SK-N-SH (cell line): ENCODE measurements at regions not wholly inside any gene's neighbourhood (a gene's known extent, or its start where the extent isn't known, plus 50 kb on each side); places are given as distances from the start of the nearest gene placed in this dataset.

Experiments used
- CTCF ChIA-PET: fragments of 300-600, 350-600 bp; formaldehyde crosslinking; extraction: SDS; loops from one replicate; lab custom pipeline; 2021; lab: Yijun Ruan, JAX
- POLR2A ChIA-PET: fragments of 350-600 bp; sonication (Branson Sonifier 250); formaldehyde crosslinking; extraction: SDS; loops from one replicate; lab custom pipeline; 2020; ENCODE audit warnings: antibody characterized with exemption, inconsistent platforms; lab: Yijun Ruan, JAX
- DNase-seq: peaks from one replicate; pipeline ENCODE4 v3.0.0; 2012
- H2AFZ ChIP-seq: fragments of 200-600 bp; sonication (generic); 2 replicates; pipeline ENCODE4 v1.8.1; 2016; ENCODE audit warnings: antibody characterized with exemption, mild to moderate bottlenecking, low read depth
- H3F3A ChIP-seq: fragments of 200-600 bp; sonication (generic); replicated peaks from 2 replicates; pipeline ENCODE3; 2016; ENCODE audit warnings: antibody characterized with exemption, mild to moderate bottlenecking; ENCODE audit not compliant: insufficient read depth
- H3K27ac ChIP-seq, 2 experiments: fragments of 200-500 bp in 1 of 2; fragments of 200-600 bp in 1 of 2; sonication (Bioruptor generic) in 1 of 2; sonication (generic), shearing (Covaris generic) in 1 of 2; 2 replicates each; pipeline versions ENCODE4 v1.5.1 to v1.6.1; 2014 to 2016; ENCODE audit warnings: low read depth in 2 of 2, inconsistent platforms in 1 of 2, low read length in 1 of 2, mild to moderate bottlenecking in 1 of 2, mixed read lengths in 1 of 2
- H3K27me3 ChIP-seq: fragments of 200-600 bp; sonication (generic), shearing (Covaris generic); 2 replicates; pipeline ENCODE4 v1.6.1; 2016; ENCODE audit warnings: mixed run types; ENCODE audit not compliant: insufficient read depth
- H3K36me3 ChIP-seq, 2 experiments: fragments of 200-500 bp in 1 of 2; fragments of 200-600 bp in 1 of 2; sonication (Bioruptor generic) in 1 of 2; sonication (generic) in 1 of 2; replicated peaks in 1 of 2; 2 replicates each; pipeline versions ENCODE3 to v1.5.1; 2014 to 2016; ENCODE audit warnings: low read length in 1 of 2, mild to moderate bottlenecking in 1 of 2; ENCODE audit not compliant: insufficient read depth in 2 of 2, control insufficient read depth in 1 of 2
- H3K4me1 ChIP-seq, 2 experiments: fragments of 200-500 bp in 1 of 2; fragments of 200-600 bp in 1 of 2; sonication (Bioruptor generic) in 1 of 2; sonication (generic), shearing (Covaris generic) in 1 of 2; 2 replicates each; pipeline versions ENCODE4 v1.5.1 to v1.6.1; 2014 to 2016; ENCODE audit warnings: low read depth in 1 of 2, low read length in 1 of 2, mixed run types in 1 of 2; ENCODE audit not compliant: insufficient read depth in 2 of 2, control insufficient read depth in 1 of 2
- H3K4me2 ChIP-seq: fragments of 200-600 bp; sonication (generic), shearing (Covaris generic); 2 replicates; pipeline ENCODE4 v1.6.1; 2017; ENCODE audit warnings: mixed run types
- H3K4me3 ChIP-seq, 2 experiments: fragments of 200-500 bp in 1 of 2; fragments of 200-600 bp in 1 of 2; sonication (Bioruptor generic) in 1 of 2; sonication (generic), shearing (Covaris generic) in 1 of 2; 2 replicates each; pipeline versions ENCODE4 v1.5.1 to v1.8.1; 2014 to 2016; ENCODE audit warnings: low read depth in 2 of 2, inconsistent platforms in 1 of 2, low read length in 1 of 2, mild to moderate bottlenecking in 1 of 2, mixed read lengths in 1 of 2, moderate library complexity in 1 of 2
- H3K79me2 ChIP-seq: fragments of 200-600 bp; sonication (generic); 2 replicates; pipeline ENCODE4 v1.8.1; 2017; ENCODE audit warnings: mild to moderate bottlenecking; ENCODE audit not compliant: insufficient read depth
- H3K9ac ChIP-seq: fragments of 200-600 bp; sonication (generic); 2 replicates; pipeline ENCODE4 v1.6.1; 2017; ENCODE audit warnings: mixed run types
- H3K9me2 ChIP-seq: fragments of 200-600 bp; sonication (generic); 2 replicates; pipeline ENCODE4 v1.6.1; 2017; ENCODE audit warnings: mixed run types
- H3K9me3 ChIP-seq: fragments of 200-600 bp; sonication (generic); 2 replicates; pipeline ENCODE4 v1.6.1; 2017; ENCODE audit warnings: mixed run types, mild to moderate bottlenecking, moderate library complexity
- H4K20me1 ChIP-seq: fragments of 200-600 bp; sonication (generic); 2 replicates; pipeline ENCODE4 v1.6.1; 2017; ENCODE audit warnings: mild to moderate bottlenecking, mixed run types; ENCODE audit not compliant: insufficient read depth
- CHD2 ChIP-seq: fragments of 150-350 bp; IDR thresholded peaks from 2 replicates; pipeline ENCODE4 v1.6.1; 2018; ENCODE audit warnings: low read length; ENCODE audit not compliant: partially characterized antibody
- EZH2phosphoT487 ChIP-seq: fragments of 200-600 bp; sonication (generic); IDR thresholded peaks from 2 replicates; pipeline ENCODE4 v1.6.1; 2017; ENCODE audit warnings: low read depth, mixed run types, mild to moderate bottlenecking, antibody characterized with exemption, moderate library complexity, borderline replicate concordance
- FOSL2 ChIP-seq: IDR thresholded peaks from 2 replicates; pipeline ENCODE4 v1.4.0; 2012; ENCODE audit warnings: low read depth, mild to moderate bottlenecking, moderate library complexity, borderline replicate concordance
- NFIC ChIP-seq: IDR thresholded peaks from 2 replicates; pipeline ENCODE4 v1.4.0; 2012; ENCODE audit warnings: borderline replicate concordance
- NRF1 ChIP-seq: IDR thresholded peaks from 2 replicates; pipeline ENCODE4 v1.6.1; 2012; ENCODE audit warnings: low read depth, mild to moderate bottlenecking, low read length
- SIN3A ChIP-seq: IDR thresholded peaks from 2 replicates; pipeline ENCODE4 v1.6.1; 2012; ENCODE audit warnings: low read depth, mild to moderate bottlenecking, low read length, moderate library complexity, borderline replicate concordance
- SMC3 ChIP-seq: IDR thresholded peaks from 2 replicates; pipeline ENCODE4 v1.6.1; 2012; ENCODE audit warnings: low read depth, low read length, improper control_type of control experiment
- YY1 ChIP-seq: IDR thresholded peaks from 2 replicates; pipeline ENCODE4 v1.4.0; 2012; ENCODE audit warnings: low read depth, mild to moderate bottlenecking
- WGBS: methylation state at CpG from one replicate; pipeline ENCODE4 v1.1.6; 2017; ENCODE audit warnings: low lambda C conversion rate; 5-methylcytosine and 5-hydroxymethylcytosine counted together
- TF ChIP-seq, protein P1 (sequence below): IDR thresholded peaks from 2 replicates; pipeline ENCODE4 v1.6.1; 2012; ENCODE audit warnings: mild to moderate bottlenecking, low read depth, low read length, moderate library complexity
- TF ChIP-seq, protein P2 (sequence below): IDR thresholded peaks from 2 replicates; pipeline ENCODE4 v1.4.0; 2012; ENCODE audit warnings: low read depth
- TF ChIP-seq, protein P3 (sequence below): IDR thresholded peaks from 2 replicates; pipeline ENCODE4 v1.4.0; 2012; ENCODE audit warnings: low read depth, borderline replicate concordance
- TF ChIP-seq, protein P4 (sequence below): fragments of 200-600 bp; sonication (generic); IDR thresholded peaks from 2 replicates; pipeline ENCODE4 v1.6.1; 2017; ENCODE audit warnings: antibody characterized with exemption, mild to moderate bottlenecking, moderate library complexity

DNA sequence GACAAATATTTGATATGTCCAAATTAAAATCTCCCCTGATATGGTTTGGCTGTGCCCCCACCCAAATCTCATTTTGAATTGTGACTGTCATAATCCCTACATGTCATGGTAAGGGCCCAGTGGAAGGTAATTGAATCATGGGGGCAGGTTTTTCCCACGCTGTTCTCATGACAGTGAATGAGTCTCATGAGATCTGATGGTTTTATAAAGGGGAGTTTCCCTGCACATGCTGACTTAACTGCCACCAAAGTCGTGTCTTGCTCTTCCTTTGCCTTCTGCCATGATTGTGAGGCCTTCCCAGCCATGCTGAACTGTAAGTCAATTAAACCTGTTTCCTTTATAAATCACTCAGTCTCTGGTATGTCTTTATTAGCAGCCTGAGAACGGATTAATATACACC lies 207.0 kb downstream of the BARHL2 start:
- H3K4me2 ChIP-seq, result no peak overlapping the region
- ChIA-PET CTCF (no interaction called here), POLR2A (no interaction called here)
- TF ChIP-seq, protein P1, sequence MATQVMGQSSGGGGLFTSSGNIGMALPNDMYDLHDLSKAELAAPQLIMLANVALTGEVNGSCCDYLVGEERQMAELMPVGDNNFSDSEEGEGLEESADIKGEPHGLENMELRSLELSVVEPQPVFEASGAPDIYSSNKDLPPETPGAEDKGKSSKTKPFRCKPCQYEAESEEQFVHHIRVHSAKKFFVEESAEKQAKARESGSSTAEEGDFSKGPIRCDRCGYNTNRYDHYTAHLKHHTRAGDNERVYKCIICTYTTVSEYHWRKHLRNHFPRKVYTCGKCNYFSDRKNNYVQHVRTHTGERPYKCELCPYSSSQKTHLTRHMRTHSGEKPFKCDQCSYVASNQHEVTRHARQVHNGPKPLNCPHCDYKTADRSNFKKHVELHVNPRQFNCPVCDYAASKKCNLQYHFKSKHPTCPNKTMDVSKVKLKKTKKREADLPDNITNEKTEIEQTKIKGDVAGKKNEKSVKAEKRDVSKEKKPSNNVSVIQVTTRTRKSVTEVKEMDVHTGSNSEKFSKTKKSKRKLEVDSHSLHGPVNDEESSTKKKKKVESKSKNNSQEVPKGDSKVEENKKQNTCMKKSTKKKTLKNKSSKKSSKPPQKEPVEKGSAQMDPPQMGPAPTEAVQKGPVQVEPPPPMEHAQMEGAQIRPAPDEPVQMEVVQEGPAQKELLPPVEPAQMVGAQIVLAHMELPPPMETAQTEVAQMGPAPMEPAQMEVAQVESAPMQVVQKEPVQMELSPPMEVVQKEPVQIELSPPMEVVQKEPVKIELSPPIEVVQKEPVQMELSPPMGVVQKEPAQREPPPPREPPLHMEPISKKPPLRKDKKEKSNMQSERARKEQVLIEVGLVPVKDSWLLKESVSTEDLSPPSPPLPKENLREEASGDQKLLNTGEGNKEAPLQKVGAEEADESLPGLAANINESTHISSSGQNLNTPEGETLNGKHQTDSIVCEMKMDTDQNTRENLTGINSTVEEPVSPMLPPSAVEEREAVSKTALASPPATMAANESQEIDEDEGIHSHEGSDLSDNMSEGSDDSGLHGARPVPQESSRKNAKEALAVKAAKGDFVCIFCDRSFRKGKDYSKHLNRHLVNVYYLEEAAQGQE, result no peak
- TF ChIP-seq, protein P2, sequence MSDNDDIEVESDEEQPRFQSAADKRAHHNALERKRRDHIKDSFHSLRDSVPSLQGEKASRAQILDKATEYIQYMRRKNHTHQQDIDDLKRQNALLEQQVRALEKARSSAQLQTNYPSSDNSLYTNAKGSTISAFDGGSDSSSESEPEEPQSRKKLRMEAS, result no peak
- TF ChIP-seq FOSL2, result no peak
- TF ChIP-seq, protein P3, sequence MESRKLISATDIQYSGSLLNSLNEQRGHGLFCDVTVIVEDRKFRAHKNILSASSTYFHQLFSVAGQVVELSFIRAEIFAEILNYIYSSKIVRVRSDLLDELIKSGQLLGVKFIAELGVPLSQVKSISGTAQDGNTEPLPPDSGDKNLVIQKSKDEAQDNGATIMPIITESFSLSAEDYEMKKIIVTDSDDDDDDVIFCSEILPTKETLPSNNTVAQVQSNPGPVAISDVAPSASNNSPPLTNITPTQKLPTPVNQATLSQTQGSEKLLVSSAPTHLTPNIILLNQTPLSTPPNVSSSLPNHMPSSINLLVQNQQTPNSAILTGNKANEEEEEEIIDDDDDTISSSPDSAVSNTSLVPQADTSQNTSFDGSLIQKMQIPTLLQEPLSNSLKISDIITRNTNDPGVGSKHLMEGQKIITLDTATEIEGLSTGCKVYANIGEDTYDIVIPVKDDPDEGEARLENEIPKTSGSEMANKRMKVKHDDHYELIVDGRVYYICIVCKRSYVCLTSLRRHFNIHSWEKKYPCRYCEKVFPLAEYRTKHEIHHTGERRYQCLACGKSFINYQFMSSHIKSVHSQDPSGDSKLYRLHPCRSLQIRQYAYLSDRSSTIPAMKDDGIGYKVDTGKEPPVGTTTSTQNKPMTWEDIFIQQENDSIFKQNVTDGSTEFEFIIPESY, result no peak
- no peak for TF ChIP-seq SIN3A
- TF ChIP-seq YY1, result no peak
- no peak for TF ChIP-seq CHD2
- H3K4me1 ChIP-seq, result no peaks in the 10 kb centered on the region
- H3K79me2 ChIP-seq, result no peaks in the 10 kb centered on the region
- H3F3A ChIP-seq, result no peaks in the 10 kb centered on the region
- peaks cover 5% of the 10 kb centered on the region; the same call in 1 of the 2 replicates for H3K27me3 ChIP-seq
- H3K4me3 ChIP-seq, result no peak overlapping the region
- H3K36me3 ChIP-seq, result no peaks in the 10 kb centered on the region
- no peaks in the 10 kb centered on the region for H3K9me3 ChIP-seq
- DNase-seq, result no peak
- H3K9me2 ChIP-seq, result no peaks in the 10 kb centered on the region
- H3K27ac ChIP-seq, result no peak overlapping the region
- H4K20me1 ChIP-seq, result no peaks in the 10 kb centered on the region
- WGBS, result 4% methylated on average over 3 of the region's 3 CpGs
- no peak overlapping the region for H3K9ac ChIP-seq
- no peak overlapping the region for H2AFZ ChIP-seq

DNA sequence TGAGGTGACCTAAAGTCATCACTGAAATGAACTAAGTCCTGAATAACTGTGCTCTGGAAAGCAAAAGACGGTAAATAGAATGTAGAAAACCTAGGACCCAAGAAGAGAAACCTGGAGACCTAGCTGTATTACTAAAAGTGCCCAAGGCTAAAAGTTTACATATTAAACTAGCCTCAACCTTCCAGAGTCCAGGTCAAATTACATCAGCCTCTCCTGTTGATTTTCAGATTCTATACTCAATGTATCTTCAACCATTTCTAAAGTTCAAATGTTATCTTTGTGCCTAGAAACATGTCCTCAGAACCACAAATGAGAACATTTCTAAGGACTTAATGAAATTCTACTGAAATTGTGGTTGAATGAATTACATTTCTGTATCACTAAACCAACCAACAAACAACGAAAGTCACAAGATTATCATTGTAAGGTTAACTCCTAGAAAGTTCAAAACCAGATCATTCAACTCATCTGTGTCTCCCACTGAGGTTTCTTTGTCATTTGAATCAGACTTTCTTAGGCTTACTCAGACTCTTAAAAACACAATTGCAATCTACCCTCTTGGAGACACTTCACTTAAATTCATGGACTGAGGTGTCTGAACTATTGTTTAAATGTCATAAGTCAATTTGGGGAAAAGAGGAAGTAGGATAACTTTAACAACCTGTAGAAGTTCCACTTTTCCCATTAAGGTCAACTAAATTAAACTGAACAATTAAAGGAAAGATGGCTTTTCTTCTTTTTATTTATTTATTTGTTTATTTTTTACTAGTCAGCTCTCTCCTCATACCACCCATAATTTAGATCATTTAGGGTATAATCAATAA lies 207.7 kb downstream of the BARHL2 start:
- Histone ChIP-seq H3K79me2 (no peaks in the 10 kb centered on the region), H3K4me3 (no peak overlapping the region), H3K9me2 (no peaks in the 10 kb centered on the region), H3K27me3 (peaks cover 5% of the 10 kb centered on the region; the same call in 1 of the 2 replicates), H3K36me3 (no peaks in the 10 kb centered on the region), H3K27ac (no peak overlapping the region), H2AFZ (no peak overlapping the region), H3F3A (no peaks in the 10 kb centered on the region), H3K4me2 (no peak overlapping the region), H3K4me1 (no peaks in the 10 kb centered on the region), H3K9ac (no peak overlapping the region), H4K20me1 (no peaks in the 10 kb centered on the region), H3K9me3 (no peaks in the 10 kb centered on the region)
- CTCF ChIA-PET, result no interaction called here
- DNase-seq, result no peak
- WGBS, result 0% methylated on average over 2 of the region's 2 CpGs
- POLR2A ChIA-PET, result no interaction called here
- TF ChIP-seq SMC3, result no peak
- no peak for TF ChIP-seq NFIC
- TF ChIP-seq, protein P4, sequence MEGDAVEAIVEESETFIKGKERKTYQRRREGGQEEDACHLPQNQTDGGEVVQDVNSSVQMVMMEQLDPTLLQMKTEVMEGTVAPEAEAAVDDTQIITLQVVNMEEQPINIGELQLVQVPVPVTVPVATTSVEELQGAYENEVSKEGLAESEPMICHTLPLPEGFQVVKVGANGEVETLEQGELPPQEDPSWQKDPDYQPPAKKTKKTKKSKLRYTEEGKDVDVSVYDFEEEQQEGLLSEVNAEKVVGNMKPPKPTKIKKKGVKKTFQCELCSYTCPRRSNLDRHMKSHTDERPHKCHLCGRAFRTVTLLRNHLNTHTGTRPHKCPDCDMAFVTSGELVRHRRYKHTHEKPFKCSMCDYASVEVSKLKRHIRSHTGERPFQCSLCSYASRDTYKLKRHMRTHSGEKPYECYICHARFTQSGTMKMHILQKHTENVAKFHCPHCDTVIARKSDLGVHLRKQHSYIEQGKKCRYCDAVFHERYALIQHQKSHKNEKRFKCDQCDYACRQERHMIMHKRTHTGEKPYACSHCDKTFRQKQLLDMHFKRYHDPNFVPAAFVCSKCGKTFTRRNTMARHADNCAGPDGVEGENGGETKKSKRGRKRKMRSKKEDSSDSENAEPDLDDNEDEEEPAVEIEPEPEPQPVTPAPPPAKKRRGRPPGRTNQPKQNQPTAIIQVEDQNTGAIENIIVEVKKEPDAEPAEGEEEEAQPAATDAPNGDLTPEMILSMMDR, result no peak
- no peak for TF ChIP-seq NRF1
- no peak for TF ChIP-seq EZH2phosphoT487
